Kidney (tissue), 13 donors: ENCODE measurements at regions not wholly inside any gene's neighbourhood (a gene's known extent, or its start where the extent isn't known, plus 50 kb on each side); places are given as distances from the start of the nearest gene placed in this dataset.

Experiments used
- DNase-seq, 5 donors: peaks; one replicate each; pipeline ENCODE4 v3.0.0-alpha.2; 2013 to 2020
- FAIRE-seq: peaks from 2 replicates; lab custom pipeline; 2012; peaks lifted over from hg19 to GRCh38; lab: Jason Lieb, UNC
- H3K27ac ChIP-seq, 2 donors: one replicate each; pipeline ENCODE4 v1.7.0; 2013; ENCODE audit warnings: low read depth in 2 of 2, low read length in 2 of 2, inconsistent platforms in 1 of 2
- H3K27me3 ChIP-seq: one replicate; pipeline ENCODE4 v1.7.1; 2013; ENCODE audit warnings: low read length, inconsistent platforms; ENCODE audit not compliant: control insufficient read depth, insufficient read depth
- H3K36me3 ChIP-seq, 3 donors: one replicate each; pipeline versions ENCODE4 v1.7.0 to v1.7.1; 2013; ENCODE audit warnings: low read length in 3 of 3, control low read depth in 1 of 3, inconsistent platforms in 1 of 3; ENCODE audit not compliant: insufficient read depth in 3 of 3, control insufficient read depth in 2 of 3
- H3K4me1 ChIP-seq, 3 donors: one replicate each; pipeline versions ENCODE4 v1.7.0 to v1.7.1; 2013; ENCODE audit warnings: low read length in 3 of 3, inconsistent platforms in 1 of 3, low read depth in 1 of 3; ENCODE audit not compliant: control insufficient read depth in 2 of 3, insufficient read depth in 2 of 3
- H3K4me3 ChIP-seq, 3 donors: one replicate each; pipeline versions ENCODE4 v1.7.0 to v1.8.1; 2013; ENCODE audit warnings: low read length in 3 of 3, control low read depth in 1 of 3, inconsistent platforms in 1 of 3
- H3K9ac ChIP-seq, 3 donors: one replicate each; pipeline versions ENCODE4 v1.7.0 to v1.7.1; 2013; ENCODE audit warnings: low read length in 3 of 3, control low read depth in 1 of 3, inconsistent platforms in 1 of 3
- H3K9me3 ChIP-seq, 3 donors: one replicate each; pipeline versions ENCODE4 v1.7.0 to v1.7.1; 2013; ENCODE audit warnings: low read length in 3 of 3, control low read depth in 1 of 3, inconsistent platforms in 1 of 3; ENCODE audit not compliant: control insufficient read depth in 2 of 3, insufficient read depth in 1 of 3
- intact Hi-C: fragments of 100-400 bp; cut with DNase I; formaldehyde crosslinking; loops from one replicate; pipeline ENCODE4 v1.11.1; 2022
- TF ChIP-seq, protein P1 (sequence below): IDR thresholded peaks from 3 replicates; pipeline ENCODE4 v1.5.1; 2012; ENCODE audit warnings: mild to moderate bottlenecking, moderate library complexity, borderline replicate concordance; ENCODE audit not compliant: insufficient read depth; ENCODE audit errors: extremely low read depth
- donor health status: control.
- donor health status: control.
- donor health status: control.
- donor health status: control.
- donor health status: control.
- donor health status: DM: yes; HTN: yes; CAD: no.
- donor health status: Normal renal cell carcinoma (clear cell type).

DNA sequence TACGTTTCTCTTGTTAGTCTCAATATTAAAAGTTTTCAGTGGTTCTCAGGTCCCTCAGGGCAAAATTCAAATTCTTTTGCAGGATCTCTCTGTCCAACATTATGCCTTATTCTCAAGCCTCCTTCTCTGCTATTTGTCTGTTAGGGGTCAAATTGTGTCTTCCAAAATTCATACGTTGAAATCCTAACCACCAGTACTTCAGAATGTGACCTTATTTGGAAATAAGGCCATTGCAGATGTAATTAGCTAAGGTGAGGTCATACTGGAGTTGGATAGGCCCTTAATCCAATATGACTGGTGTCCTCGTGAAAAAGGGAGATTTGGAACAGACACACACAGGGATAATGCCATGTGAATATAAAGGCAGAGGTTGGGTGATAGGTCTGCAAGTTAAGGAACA, 64.1 kb upstream of the ADGRF1 start:
- DNase-seq (no peak), FAIRE-seq (no peak)
- Histone ChIP-seq H3K9ac (no peak overlapping the region), H3K4me3 (no peak overlapping the region), H3K9me3 (no peaks in the 10 kb centered on the region), H3K4me1 (no peaks in the 10 kb centered on the region), H3K27me3 (no peaks in the 10 kb centered on the region), H3K36me3 (no peaks in the 10 kb centered on the region), H3K27ac (no peak overlapping the region)
- intact Hi-C loops: no loop called here
- TF ChIP-seq, protein P1, sequence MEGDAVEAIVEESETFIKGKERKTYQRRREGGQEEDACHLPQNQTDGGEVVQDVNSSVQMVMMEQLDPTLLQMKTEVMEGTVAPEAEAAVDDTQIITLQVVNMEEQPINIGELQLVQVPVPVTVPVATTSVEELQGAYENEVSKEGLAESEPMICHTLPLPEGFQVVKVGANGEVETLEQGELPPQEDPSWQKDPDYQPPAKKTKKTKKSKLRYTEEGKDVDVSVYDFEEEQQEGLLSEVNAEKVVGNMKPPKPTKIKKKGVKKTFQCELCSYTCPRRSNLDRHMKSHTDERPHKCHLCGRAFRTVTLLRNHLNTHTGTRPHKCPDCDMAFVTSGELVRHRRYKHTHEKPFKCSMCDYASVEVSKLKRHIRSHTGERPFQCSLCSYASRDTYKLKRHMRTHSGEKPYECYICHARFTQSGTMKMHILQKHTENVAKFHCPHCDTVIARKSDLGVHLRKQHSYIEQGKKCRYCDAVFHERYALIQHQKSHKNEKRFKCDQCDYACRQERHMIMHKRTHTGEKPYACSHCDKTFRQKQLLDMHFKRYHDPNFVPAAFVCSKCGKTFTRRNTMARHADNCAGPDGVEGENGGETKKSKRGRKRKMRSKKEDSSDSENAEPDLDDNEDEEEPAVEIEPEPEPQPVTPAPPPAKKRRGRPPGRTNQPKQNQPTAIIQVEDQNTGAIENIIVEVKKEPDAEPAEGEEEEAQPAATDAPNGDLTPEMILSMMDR: no peak

DNA sequence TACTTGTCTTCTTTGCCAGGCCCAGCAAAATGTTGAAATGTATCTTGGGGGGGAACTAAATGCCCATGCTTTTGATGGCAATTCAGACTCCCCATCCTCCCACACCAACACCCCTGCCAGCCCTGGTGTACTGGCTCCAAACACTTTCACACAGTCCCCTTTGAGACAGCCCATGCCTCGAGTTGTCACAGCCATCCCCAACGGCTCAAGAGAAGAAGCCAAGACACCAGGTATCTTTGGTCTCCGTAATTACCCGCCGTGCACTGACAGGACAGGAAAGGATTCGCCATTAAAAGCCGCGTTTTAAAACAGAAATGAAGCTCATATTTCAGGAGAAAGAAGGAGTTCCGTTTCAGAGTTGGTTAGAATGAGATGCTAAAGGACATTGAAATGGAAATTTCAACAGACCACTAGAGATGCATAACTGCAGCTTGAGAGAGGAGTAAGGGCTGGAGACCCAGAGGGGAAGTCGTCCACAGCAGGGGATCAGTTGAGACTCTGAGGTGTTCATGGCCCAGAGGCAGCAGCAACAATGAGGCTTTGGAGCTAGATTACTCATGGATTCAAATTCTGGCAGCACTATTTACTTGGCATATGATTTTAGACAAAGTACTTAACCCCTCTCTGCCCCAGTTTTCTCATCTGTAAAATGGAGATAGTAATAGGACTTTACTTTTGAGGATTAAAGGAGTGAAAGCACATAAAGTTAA, 63.5 kb upstream of the ADGRF1 start:
- intact Hi-C loops: no loop called here
- Histone ChIP-seq H3K9me3 (no peaks in the 10 kb centered on the region), H3K27ac (no peak overlapping the region), H3K27me3 (no peaks in the 10 kb centered on the region), H3K4me1 (no peaks in the 10 kb centered on the region), H3K4me3 (no peak overlapping the region), H3K36me3 (no peaks in the 10 kb centered on the region), H3K9ac (no peak overlapping the region)
- DNase-seq: no peak
- FAIRE-seq: no peak
- TF ChIP-seq, protein P1: no peak

DNA sequence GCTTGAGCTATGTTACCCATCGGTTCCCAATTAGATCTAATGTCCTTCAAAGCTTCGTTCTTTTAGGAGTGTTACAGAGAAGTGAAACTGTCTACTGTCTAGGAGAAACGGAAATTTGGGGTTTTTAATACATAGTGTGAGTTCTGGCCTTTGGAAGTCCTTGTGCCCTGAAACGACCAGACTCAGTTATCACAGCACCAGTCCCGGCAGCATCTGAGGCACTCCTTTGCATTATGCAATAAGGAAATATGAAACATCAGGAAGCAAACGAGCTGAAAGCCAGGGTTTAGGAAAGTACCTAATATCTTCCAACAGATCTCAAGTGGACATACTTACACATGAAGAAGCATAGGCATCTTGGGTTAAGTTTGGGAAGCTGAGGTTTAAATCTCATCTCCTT, 61.8 kb upstream of the ADGRF1 start:
- FAIRE-seq (no peak), DNase-seq (no peak)
- H3K9me3 ChIP-seq: no peaks in the 10 kb centered on the region
- no peak overlapping the region for H3K9ac ChIP-seq
- intact Hi-C loops: loop anchor here (5.0 kb wide), 1 partner anchor 203 kb away; the partner anchor contains the start of gene TNFRSF21
- H3K4me1 ChIP-seq: no peaks in the 10 kb centered on the region
- H3K4me3 ChIP-seq: no peak overlapping the region
- H3K27me3 ChIP-seq: no peaks in the 10 kb centered on the region
- no peaks in the 10 kb centered on the region for H3K36me3 ChIP-seq
- no peak overlapping the region for H3K27ac ChIP-seq
- TF ChIP-seq, protein P1: no peak
